ENCODE measurements at regions not wholly inside any gene's neighbourhood (a gene's known extent, or its start where the extent isn't known, plus 50 kb on each side); places are given as distances from the start of the nearest gene placed in this dataset.

- TF ChIP-seq POLR2AphosphoS5 (IDR thresholded peaks at IDR 0.05) (no peak), POLR2A (IDR thresholded peaks at IDR 0.05) (no peak)
Observed at GRCh38 chr21:14684071-14684470, 138.0 kb upstream of the SAMSN1 start.
